NOMO-1 treated with dmso at 0.1 percent for 144 hours (cell line): ENCODE measurements at regions not wholly inside any gene's neighbourhood (a gene's known extent, or its start where the extent isn't known, plus 50 kb on each side); places are given as distances from the start of the nearest gene placed in this dataset.
A peak's percentile ranks its signal among the peaks of the same experiment; 100 is the strongest.
"Not testable (repeated sequence)": the region's sequence is repeated elsewhere in the genome, so short reads cannot be mapped to it uniquely, and the experiment has no call there.

Experiments used
- DNase-seq: peaks from one replicate; lab custom pipeline; 2025; ENCODE audit not compliant: unreplicated experiment; lab: John Stamatoyannopoulos, UW

DNA sequence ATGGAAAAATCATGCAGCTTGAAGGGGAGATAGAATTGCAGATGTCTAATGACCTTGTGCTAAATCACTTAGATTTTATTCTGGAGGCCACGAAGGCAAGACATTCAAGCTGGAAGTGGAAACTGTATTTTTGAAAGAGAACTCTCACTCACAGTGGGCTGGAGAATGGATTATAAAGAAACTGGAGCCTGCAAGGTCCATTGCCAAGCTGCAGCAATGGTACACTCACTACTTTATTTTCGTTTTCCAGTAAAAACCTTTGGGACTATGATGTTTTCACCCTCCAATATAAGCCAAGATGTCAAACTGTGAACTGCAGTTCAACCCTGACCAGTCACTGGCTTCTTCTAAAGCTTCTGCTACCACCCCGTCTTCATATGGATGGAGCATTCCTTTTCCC lies 62.0 kb downstream of the SKIDA1 start:
- DNase-seq: no peak

DNA sequence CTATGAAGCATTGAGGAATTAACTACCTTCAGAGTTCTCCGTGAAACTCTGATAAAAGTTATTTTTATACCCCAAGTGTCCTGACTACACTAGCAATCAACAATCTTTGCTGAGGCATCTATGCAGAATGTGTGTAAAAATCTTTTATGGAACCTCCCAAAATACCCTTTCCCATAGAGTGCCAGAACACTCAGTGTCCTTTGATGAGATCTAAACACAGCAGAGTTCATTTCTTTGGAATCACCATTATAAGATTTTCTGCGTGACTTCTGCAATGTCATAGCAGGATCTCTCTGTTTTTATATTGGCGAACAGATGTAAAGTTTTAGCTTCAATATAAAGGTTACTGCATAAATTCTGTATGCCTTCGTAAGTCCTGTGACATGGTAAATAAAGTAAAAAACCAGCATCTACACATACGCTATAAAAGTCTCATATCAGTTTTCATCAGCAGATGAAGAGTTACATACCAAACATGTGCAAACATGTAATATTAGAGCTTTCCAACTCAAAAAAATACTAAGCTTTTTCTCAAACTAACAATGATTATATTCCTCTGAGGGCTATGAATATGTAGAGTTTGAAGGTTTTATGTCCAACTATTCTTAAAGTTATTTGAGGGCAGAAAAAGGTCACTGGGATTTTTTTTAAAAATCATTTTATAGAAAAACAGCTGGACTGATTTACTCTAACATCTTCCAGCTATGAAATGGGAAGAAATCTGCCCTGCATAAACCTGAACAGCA lies 67.2 kb downstream of the SKIDA1 start:
- no peak for DNase-seq

DNA sequence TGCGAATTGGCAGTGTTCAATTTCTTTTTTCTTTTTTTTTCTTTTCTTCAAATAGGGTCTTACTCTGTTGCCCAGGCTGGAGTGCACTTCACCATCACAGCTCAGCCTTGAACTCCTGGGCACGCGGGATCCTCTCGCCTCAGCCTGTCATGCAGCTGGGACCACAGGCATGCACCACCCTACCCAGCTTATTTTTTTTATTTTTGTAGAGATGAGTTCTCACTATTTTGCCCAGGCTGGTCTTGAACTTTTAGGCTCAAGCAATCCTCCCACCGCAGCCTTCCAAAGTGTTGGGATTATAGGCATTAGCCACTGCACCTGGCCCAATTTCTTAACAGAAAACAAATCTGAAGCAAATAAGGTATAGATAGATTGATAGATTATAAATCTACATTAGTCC lies 69.3 kb downstream of the SKIDA1 start:
- no peak for DNase-seq

- no peak for DNase-seq
Observed at GRCh38 chr10:21452203-21452602, 73.3 kb downstream of the SKIDA1 start.

GRCh38 chr10:21449288-21449966 lies 76.1 kb downstream of the SKIDA1 start:
- DNase-seq: peak; percentile 91

DNA sequence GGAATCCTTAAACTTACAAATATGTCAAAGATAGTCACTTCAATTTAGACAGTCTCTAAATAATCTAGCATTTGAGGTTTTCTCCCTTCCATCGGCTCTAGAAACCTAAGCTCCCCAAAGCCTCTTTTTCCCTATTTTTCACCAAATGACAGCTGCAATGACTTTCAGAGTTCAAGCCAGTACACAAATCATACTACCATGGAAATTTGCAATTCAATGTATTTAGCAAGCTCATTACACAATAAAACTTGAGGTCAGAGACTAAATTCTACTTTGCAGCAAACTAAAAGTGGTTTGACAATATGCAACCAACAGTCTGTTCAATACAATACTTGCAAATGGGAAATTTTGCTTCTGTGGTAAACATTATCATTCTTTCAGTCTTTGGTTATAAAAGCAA lies 80.3 kb downstream of the SKIDA1 start:
- DNase-seq: peak; percentile 13

DNA sequence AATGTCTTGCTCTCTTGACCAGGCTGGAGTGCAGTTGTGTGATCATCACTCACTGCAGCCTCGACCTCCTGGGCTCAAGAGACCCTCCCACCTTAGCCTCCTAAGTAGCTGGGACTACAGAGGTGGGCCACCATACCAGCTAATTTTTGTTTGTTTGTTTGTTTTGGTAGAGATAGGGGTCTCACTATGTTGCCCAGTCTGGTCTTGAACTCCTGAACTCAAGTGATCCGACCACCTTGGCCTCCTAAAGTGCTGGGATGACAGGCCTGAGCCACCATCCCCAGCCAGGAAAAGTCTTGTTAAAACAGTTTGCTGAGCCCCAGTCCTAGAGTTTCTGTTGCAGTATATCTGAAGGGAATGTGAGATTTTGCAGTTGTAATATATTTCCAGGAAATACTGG lies 83.9 kb downstream of the SKIDA1 start:
- no peak for DNase-seq

GRCh38 chr10:21438914-21439313 lies 86.6 kb downstream of the SKIDA1 start:
- not testable (repeated sequence) for DNase-seq

GRCh38 chr10:21437770-21438382 lies 87.6 kb downstream of the SKIDA1 start:
- DNase-seq: no peak

DNA sequence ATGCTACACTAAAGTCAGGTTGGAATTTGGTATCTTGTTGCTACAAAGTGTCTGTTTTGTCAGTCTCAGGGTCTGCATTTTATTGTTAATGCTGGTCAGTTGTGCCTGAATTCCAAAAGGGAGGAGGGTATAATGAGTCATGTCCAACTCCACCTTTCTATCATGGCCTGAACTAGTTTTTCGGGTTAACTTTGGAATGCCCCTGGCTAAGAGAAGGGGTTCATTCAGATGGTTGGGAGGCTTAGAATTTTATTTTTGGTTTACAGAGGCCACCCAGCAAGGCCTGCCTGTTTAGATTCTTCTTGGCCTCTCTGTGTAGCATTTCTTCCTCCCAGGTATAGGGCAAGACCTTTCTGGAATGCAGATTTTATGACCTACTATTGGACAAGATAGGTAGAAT lies 93.2 kb downstream of the SKIDA1 start:
- no peak for DNase-seq

DNA sequence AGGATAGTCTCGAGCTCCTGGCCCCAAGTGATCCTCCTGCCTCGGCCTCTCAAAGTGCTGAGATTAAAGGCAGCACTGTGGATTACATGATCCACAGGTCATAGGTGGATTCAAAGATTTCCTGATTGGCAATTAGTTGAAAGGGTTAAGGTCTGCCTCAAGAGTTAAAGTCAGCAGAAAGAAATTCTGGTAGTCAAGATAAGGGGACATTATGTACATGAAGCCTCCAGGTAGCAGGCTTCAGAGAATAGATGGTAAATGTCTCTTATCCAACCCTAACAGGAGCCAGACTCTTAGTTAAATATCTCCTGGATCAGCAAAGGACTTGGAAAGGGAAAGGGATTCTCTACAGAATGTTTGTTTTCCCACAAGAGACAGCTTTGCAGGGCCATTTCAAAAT lies 93.7 kb downstream of the SKIDA1 start:
- no peak for DNase-seq

DNA sequence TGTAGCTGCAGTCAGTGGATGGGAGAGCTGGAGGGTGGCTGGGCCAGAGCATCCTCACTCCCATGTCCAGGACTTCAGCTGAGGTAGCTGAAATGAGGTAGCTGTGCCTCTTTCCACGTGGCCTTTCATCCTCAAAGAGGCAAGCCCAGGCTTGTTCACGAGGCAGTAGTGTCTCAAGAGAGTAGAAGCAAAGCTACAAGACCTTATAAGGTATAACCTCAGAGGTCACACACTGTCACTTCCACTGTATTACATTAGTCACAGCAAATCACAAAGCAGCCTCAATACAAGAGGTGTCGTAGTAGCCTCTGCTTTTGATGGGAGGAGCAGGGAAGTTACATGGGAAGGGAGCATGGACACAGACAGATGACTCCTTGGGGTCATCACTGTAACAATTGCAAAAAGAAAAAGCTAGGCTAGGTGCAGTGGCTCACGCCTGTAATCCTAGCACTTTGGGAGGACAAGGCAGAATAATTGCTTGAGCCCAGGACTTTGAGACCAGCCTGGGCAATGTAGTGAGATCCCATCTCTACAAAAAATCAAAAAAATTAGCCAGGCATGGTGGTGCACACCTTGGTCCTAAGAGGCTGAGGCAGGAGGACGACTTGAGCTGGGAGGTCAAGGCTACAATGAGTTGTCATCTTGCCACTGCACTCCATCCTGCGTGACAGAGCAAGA lies 97.5 kb downstream of the SKIDA1 start:
- DNase-seq: no peak

GRCh38 chr10:21424459-21424861 lies 101.0 kb downstream of the SKIDA1 start:
- DNase-seq: no peak

DNA sequence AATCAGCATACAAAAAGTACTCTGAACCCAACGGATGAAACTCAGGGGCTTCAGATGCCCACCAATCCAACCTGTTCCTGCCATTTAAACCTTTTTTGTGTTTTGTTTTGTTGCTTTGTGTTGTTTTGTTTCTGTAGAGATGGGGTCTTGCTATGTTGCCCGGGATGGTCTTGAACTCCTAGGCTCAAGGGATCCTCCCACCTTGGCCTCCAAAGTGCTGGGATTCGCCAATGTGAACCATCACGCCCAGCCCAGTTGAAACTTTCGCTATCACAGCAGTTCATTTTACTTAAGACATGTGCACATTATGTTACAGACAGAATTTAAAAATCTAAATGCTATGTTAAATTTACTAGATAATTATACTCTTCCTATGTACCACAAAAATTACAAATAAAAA lies 101.6 kb downstream of the SKIDA1 start:
- no peak for DNase-seq

DNA sequence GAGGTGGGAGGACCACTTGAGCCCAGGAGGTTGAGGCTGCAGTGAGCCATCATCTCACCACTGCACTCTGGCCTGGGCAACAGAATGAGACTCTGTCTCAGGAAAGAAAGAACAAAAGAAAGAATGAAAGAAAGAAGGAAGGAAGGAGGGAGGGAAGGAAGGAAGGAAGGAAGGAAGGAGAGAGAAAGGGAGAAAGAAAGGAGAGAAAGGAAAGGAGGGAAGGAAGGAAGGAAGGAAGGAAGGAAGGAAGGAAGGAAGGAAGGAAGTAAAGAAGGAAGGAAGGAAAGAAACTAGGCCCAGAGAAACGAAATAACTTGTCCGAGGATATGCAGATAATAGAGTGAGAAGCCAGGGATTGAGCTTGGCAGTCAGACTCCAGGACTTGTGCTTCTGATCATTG lies 102.1 kb downstream of the SKIDA1 start:
- DNase-seq: no peak

DNA sequence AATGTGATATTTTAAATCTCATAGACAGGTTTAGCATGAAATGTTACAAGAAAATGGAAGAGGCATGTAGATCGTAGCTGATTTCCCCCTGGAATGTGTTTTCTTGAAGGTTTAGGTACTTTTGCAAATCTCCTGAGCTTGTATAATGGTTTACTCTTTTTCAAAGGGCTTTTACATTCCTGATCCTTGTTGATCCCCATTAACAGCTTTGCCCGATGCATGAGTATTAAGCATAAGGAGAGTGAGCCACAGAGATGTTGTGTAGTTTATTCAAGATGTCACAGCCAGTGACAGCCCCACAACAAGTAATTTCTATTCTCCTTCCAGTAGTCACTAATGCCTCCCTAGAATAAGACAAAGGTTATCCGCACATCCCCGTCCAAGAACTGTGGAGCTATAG lies 103.7 kb downstream of the SKIDA1 start:
- no peak for DNase-seq

DNA sequence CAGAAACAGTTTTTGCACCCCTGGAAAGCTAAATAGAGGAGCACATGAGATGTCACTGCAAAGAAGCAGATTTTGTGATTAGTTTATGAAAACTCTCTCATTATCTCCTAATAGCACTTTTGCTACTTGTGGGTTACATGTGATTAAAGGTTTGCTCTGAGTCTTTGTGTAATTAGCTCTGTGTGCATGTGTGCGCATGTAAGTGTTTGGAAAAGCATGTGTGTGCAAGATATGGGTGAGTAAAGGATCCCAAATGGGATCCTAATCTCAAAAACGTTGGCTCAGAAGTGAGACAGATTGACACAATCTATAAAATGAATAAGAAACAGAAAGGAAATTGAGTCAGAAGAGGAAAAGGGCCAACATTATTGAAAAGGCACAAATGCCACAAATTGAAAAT lies 104.5 kb downstream of the SKIDA1 start:
- no peak for DNase-seq

GRCh38 chr10:21418981-21419576 lies 106.4 kb downstream of the SKIDA1 start:
- DNase-seq: not testable (repeated sequence)

DNA sequence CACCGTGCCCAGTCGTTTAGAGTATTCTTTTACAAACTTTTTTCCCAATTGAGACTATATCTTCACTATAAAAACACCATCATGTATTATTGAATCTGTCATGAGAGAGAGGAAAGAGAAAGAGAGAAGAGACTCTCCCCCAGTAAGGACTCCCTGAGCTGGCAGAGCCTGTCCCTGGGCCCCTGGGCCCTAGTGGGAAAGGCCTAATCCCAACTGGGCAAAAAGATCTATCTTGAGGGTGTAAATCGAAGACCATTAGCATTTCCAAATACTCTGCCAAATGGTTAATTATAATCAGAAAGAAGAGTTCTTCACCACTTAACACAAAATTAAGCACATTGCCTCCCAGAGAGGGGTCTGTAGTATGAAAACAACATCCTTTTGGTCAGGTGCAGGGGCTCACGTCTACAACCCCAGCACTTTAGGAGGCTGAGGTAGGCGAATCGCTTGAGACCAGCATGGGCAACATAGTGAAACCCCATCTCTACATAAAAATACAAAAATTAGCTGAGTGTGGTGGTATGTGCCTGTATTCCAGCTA lies 108.2 kb downstream of the SKIDA1 start:
- DNase-seq: no peak

- no peak for DNase-seq
Observed at GRCh38 chr10:21413680-21414079, 111.8 kb downstream of the SKIDA1 start.

DNA sequence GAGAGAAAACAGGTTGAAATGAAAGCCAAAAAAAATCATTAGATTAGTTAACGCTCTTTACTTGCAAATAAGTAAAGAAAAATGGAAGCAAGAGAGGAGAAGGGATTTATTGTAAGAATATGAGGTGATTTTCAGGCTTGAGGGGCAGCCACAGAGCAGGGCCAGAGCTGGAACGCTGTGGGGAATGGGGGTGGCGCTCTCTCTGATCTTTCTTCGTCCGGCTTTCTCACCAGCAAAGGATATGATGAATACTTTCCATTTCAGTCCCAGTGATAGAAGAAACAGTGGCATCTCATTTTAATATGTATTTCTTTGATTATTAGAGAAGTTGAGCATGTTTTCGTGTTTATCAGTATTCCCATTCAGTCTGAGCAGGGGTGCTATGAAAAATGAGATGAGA lies 112.2 kb downstream of the SKIDA1 start:
- DNase-seq: no peak
